ENCODE measurements at regions not wholly inside any gene's neighbourhood (a gene's known extent, or its start where the extent isn't known, plus 50 kb on each side); places are given as distances from the start of the nearest gene placed in this dataset.

GRCh38 chr3:44079916-44080315 is 161.8 kb upstream of the TOPAZ1 start:
- Histone ChIP-seq H3K27ac (ENCODE audit: low read depth, low read length) (no peak overlapping the region), H3K9me3 (ENCODE audit: control insufficient read depth, insufficient read depth, low read length) (no peaks in the 10 kb centered on the region), H3K27me3 (ENCODE audit: control insufficient read depth, insufficient read depth, low read length) (peaks cover 9% of the 10 kb centered on the region), H3K4me3 (ENCODE audit: low read depth, low read length) (no peak overlapping the region)
- CTCF ChIA-PET = no interaction called here
- no peak for TF ChIP-seq CTCF (IDR thresholded peaks at IDR 0.05; ENCODE audit: low read depth, low read length)
- POLR2A ChIA-PET = no interaction called here
- DNase-seq (ENCODE audit: low read depth, low spot score) = no peak

GRCh38 chr3:44080474-44081072 is 161.1 kb upstream of the TOPAZ1 start:
- H3K4me3 ChIP-seq (ENCODE audit: low read depth, low read length) = no peak overlapping the region
- TF ChIP-seq CTCF (IDR thresholded peaks at IDR 0.05; ENCODE audit: low read depth, low read length) = no peak
- peaks cover 9% of the 10 kb centered on the region for H3K27me3 ChIP-seq (ENCODE audit: control insufficient read depth, insufficient read depth, low read length)
- POLR2A ChIA-PET = no interaction called here
- CTCF ChIA-PET = no interaction called here
- no peak overlapping the region for H3K27ac ChIP-seq (ENCODE audit: low read depth, low read length)
- DNase-seq (ENCODE audit: low read depth, low spot score) = no peak
- no peaks in the 10 kb centered on the region for H3K9me3 ChIP-seq (ENCODE audit: control insufficient read depth, insufficient read depth, low read length)

- ChIA-PET POLR2A (no interaction called here), CTCF (no interaction called here)
- no peak for TF ChIP-seq CTCF (IDR thresholded peaks at IDR 0.05; ENCODE audit: low read depth, low read length)
- H3K4me3 ChIP-seq (ENCODE audit: low read depth, low read length) = no peak overlapping the region
- no peak overlapping the region for H3K27ac ChIP-seq (ENCODE audit: low read depth, low read length)
- no peaks in the 10 kb centered on the region for H3K27me3 ChIP-seq (ENCODE audit: control insufficient read depth, insufficient read depth, low read length)
- H3K9me3 ChIP-seq (ENCODE audit: control insufficient read depth, insufficient read depth, low read length) = no peaks in the 10 kb centered on the region
- DNase-seq (ENCODE audit: low read depth, low spot score) = no peak
Observed at GRCh38 chr3:44090036-44090435, 151.7 kb upstream of the TOPAZ1 start.

- Histone ChIP-seq H3K27me3 (ENCODE audit: control insufficient read depth, insufficient read depth, low read length) (no peaks in the 10 kb centered on the region), H3K9me3 (ENCODE audit: control insufficient read depth, insufficient read depth, low read length) (no peaks in the 10 kb centered on the region), H3K27ac (ENCODE audit: low read depth, low read length) (no peak overlapping the region), H3K4me3 (ENCODE audit: low read depth, low read length) (no peak overlapping the region)
- ChIA-PET POLR2A (no interaction called here), CTCF (no interaction called here)
- no peak for DNase-seq (ENCODE audit: low read depth, low spot score)
- no peak for TF ChIP-seq CTCF (IDR thresholded peaks at IDR 0.05; ENCODE audit: low read depth, low read length)
Observed at GRCh38 chr3:44092497-44092896, 149.2 kb upstream of the TOPAZ1 start.

GRCh38 chr3:44093531-44093930 is 148.2 kb upstream of the TOPAZ1 start:
- POLR2A ChIA-PET = no interaction called here
- CTCF ChIA-PET = no interaction called here
- Histone ChIP-seq H3K9me3 (ENCODE audit: control insufficient read depth, insufficient read depth, low read length) (no peaks in the 10 kb centered on the region), H3K4me3 (ENCODE audit: low read depth, low read length) (no peak overlapping the region), H3K27ac (ENCODE audit: low read depth, low read length) (no peak overlapping the region), H3K27me3 (ENCODE audit: control insufficient read depth, insufficient read depth, low read length) (no peaks in the 10 kb centered on the region)
- no peak for TF ChIP-seq CTCF (IDR thresholded peaks at IDR 0.05; ENCODE audit: low read depth, low read length)
- no peak for DNase-seq (ENCODE audit: low read depth, low spot score)

Data from AG04450 (cell line).